Right ventricle myocardium superior (tissue), 1 donor: ENCODE measurements at regions not wholly inside any gene's neighbourhood (a gene's known extent, or its start where the extent isn't known, plus 50 kb on each side); places are given as distances from the start of the nearest gene placed in this dataset.
"Not testable (repeated sequence)": the region's sequence is repeated elsewhere in the genome, so short reads cannot be mapped to it uniquely, and the experiment has no call there.

ENCODE experiments used
- ATAC-seq: fragments of 200-7000 bp; cut with Tn5 transposase; one replicate; pipeline ENCODE4 v1.9.1; 2020; ENCODE audit warnings: mild to moderate bottlenecking; ENCODE audit not compliant: poor library complexity
- DNase-seq: peaks from one replicate; pipeline ENCODE4 v3.0.0-alpha.2; 2020
- intact Hi-C: fragments of 100-400 bp; cut with DNase I; formaldehyde crosslinking; loops from one replicate; pipeline ENCODE4 v1.11.2; 2022
- donor health status: DM: no; HTN: yes; CAD: no; lungs with severe emphysema.

GRCh38 chr6:105526225-105526872, 123.5 kb upstream of the PREP start:
- intact Hi-C loops, result no loop called here
- no peak for ATAC-seq
- DNase-seq, result no peak

- no peak for DNase-seq
- no peak for ATAC-seq
- intact Hi-C loops, result no loop called here
Observed at GRCh38 chr6:105522626-105523322, 119.9 kb upstream of the PREP start.

- ATAC-seq (no peak), DNase-seq (no peak)
- intact Hi-C loops, result no loop called here
Observed at GRCh38 chr6:105519954-105520353, 117.1 kb upstream of the PREP start.

GRCh38 chr6:105518993-105519392, 116.1 kb upstream of the PREP start:
- DNase-seq, ATAC-seq, intact Hi-C loops: not testable (repeated sequence)

GRCh38 chr6:105515054-105515453, 112.2 kb upstream of the PREP start:
- DNase-seq (no peak), ATAC-seq (no peak)
- intact Hi-C loops, result no loop called here

- peak; percentile 38 for ATAC-seq
- intact Hi-C loops, result no loop called here
- no peak for DNase-seq
Observed at GRCh38 chr6:105514306-105514705, 111.4 kb upstream of the PREP start.

- no peak for DNase-seq
- no peak for ATAC-seq
- intact Hi-C loops, result no loop called here
Observed at GRCh38 chr6:105511639-105512038, 108.8 kb upstream of the PREP start.

- intact Hi-C loops, result no loop called here
- ATAC-seq (no peak), DNase-seq (no peak)
Observed at GRCh38 chr6:105510746-105511145, 107.9 kb upstream of the PREP start.

GRCh38 chr6:105509506-105510331, 106.8 kb upstream of the PREP start:
- ATAC-seq, result peak; percentile 80
- intact Hi-C loops, result no loop called here
- peak; percentile 51 for DNase-seq

GRCh38 chr6:105507811-105508210, 104.9 kb upstream of the PREP start:
- intact Hi-C loops, result no loop called here
- no peak for DNase-seq
- no peak for ATAC-seq

- ATAC-seq (peak; percentile 51), DNase-seq (peak; percentile 43)
- intact Hi-C loops, result no loop called here
Observed at GRCh38 chr6:105504706-105505105, 101.8 kb upstream of the PREP start.

GRCh38 chr6:105503641-105504040, 100.8 kb upstream of the PREP start:
- ATAC-seq, result no peak
- intact Hi-C loops, result no loop called here
- no peak for DNase-seq

GRCh38 chr6:105501826-105502344, 99.0 kb upstream of the PREP start:
- ATAC-seq (no peak), DNase-seq (no peak)
- intact Hi-C loops, result no loop called here

GRCh38 chr6:105501246-105501645, 98.4 kb upstream of the PREP start:
- intact Hi-C loops, result no loop called here
- DNase-seq (no peak), ATAC-seq (no peak)

GRCh38 chr6:105500693-105501092, 97.8 kb upstream of the PREP start:
- no peak for ATAC-seq

GRCh38 chr6:105499931-105500330, 97.0 kb upstream of the PREP start:
- DNase-seq (no peak), ATAC-seq (no peak)
- intact Hi-C loops, result no loop called here

More at GRCh38 chr6:105500693-105501092, 97.8 kb upstream of the PREP start:
- intact Hi-C loops, result no loop called here
- no peak for DNase-seq

- ATAC-seq (no peak), DNase-seq (no peak)
- intact Hi-C loops, result no loop called here
Observed at GRCh38 chr6:105499136-105499870, 96.4 kb upstream of the PREP start.

GRCh38 chr6:105497549-105497948, 94.7 kb upstream of the PREP start:
- no peak for DNase-seq
- intact Hi-C loops, result no loop called here
- no peak for ATAC-seq

GRCh38 chr6:105495515-105495914, 92.6 kb upstream of the PREP start:
- intact Hi-C loops, result no loop called here
- ATAC-seq, result no peak
- no peak for DNase-seq
